GM23248 (cell line): ENCODE measurements at regions not wholly inside any gene's neighbourhood (a gene's known extent, or its start where the extent isn't known, plus 50 kb on each side); places are given as distances from the start of the nearest gene placed in this dataset.

Source experiments
- DNase-seq: peaks from one replicate; pipeline ENCODE4 v3.0.0-alpha.2; 2015
- H2AFZ ChIP-seq: fragments of 200-600 bp; sonication (generic); 2 replicates; pipeline ENCODE4 v1.6.1; 2016; ENCODE audit warnings: antibody characterized with exemption
- H3F3A ChIP-seq: fragments of 200-600 bp; sonication (generic); 2 replicates; pipeline ENCODE4 v1.6.1; 2016; ENCODE audit warnings: mild to moderate bottlenecking, antibody characterized with exemption, mixed run types; ENCODE audit not compliant: insufficient read depth
- H3K27ac ChIP-seq: fragments of 200-600 bp; sonication (generic); 2 replicates; pipeline ENCODE4 v1.5.1; 2016; ENCODE audit warnings: mild to moderate bottlenecking
- H3K27me3 ChIP-seq: fragments of 200-600 bp; sonication (generic); replicated peaks from 2 replicates; pipeline ENCODE4 v1.6.1; 2016; ENCODE audit warnings: mild to moderate bottlenecking; ENCODE audit not compliant: insufficient read depth
- H3K36me3 ChIP-seq: fragments of 200-600 bp; sonication (generic); 2 replicates; pipeline ENCODE4 v1.6.1; 2016; ENCODE audit warnings: low read depth, mild to moderate bottlenecking
- H3K4me1 ChIP-seq: fragments of 200-600 bp; sonication (generic); 2 replicates; pipeline ENCODE4 v1.6.1; 2016; ENCODE audit warnings: mild to moderate bottlenecking; ENCODE audit not compliant: insufficient read depth
- H3K4me2 ChIP-seq: fragments of 200-600 bp; sonication (generic); one replicate; pipeline ENCODE4 v1.6.1; 2016; ENCODE audit warnings: mild to moderate bottlenecking; ENCODE audit not compliant: unreplicated experiment
- H3K4me3 ChIP-seq: fragments of 200-600 bp; sonication (generic); 2 replicates; pipeline ENCODE4 v1.5.1; 2016; ENCODE audit warnings: mild to moderate bottlenecking
- H3K79me2 ChIP-seq: fragments of 200-600 bp; sonication (generic); 2 replicates; pipeline ENCODE4 v1.6.1; 2016; ENCODE audit warnings: mild to moderate bottlenecking; ENCODE audit not compliant: insufficient read depth
- H3K9ac ChIP-seq: fragments of 200-600 bp; sonication (generic); 2 replicates; pipeline ENCODE4 v1.6.1; 2016; ENCODE audit warnings: mild to moderate bottlenecking
- H3K9me2 ChIP-seq: fragments of 200-600 bp; sonication (generic); 2 replicates; pipeline ENCODE4 v1.6.1; 2016; ENCODE audit warnings: mixed run types, mild to moderate bottlenecking, moderate library complexity; ENCODE audit not compliant: insufficient read depth
- H3K9me3 ChIP-seq: fragments of 200-600 bp; sonication (generic); one replicate; pipeline ENCODE4 v1.6.1; 2017; ENCODE audit warnings: low read depth
- H4K20me1 ChIP-seq: fragments of 200-600 bp; sonication (generic); 2 replicates; pipeline ENCODE4 v1.6.0; 2016; ENCODE audit not compliant: insufficient read depth
- EZH2 ChIP-seq: fragments of 200-600 bp; sonication (generic); IDR thresholded peaks from 2 replicates; pipeline ENCODE4 v1.6.1; 2018; ENCODE audit warnings: antibody characterized with exemption, mild to moderate bottlenecking; ENCODE audit not compliant: insufficient read depth, poor library complexity, severe bottlenecking
- EZH2phosphoT487 ChIP-seq: fragments of 200-600 bp; sonication (generic); IDR thresholded peaks from 2 replicates; pipeline ENCODE4 v1.6.1; 2018; ENCODE audit warnings: antibody characterized with exemption, moderate library complexity, mild to moderate bottlenecking, low read depth; ENCODE audit not compliant: insufficient read depth
- WGBS, 2 experiments: methylation state at CpG; one replicate each; pipeline ENCODE4 v1.1.6; 2015 to 2017; ENCODE audit warnings: low lambda C conversion rate in 2 of 2, low coverage in 1 of 2; ENCODE audit errors: missing lambda C conversion rate in 2 of 2; 5-methylcytosine and 5-hydroxymethylcytosine counted together
- in situ Hi-C: fragments of 300-500 bp; cut with MboI; formaldehyde crosslinking; loops from 2 replicates; pipeline ENCODE4 v1.15.0; 2020

GRCh38 chr13:62483774-62484173 is 1068.1 kb upstream of the PCDH20 start:
- H3K27me3 ChIP-seq, result no peaks in the 10 kb centered on the region
- H3K9me2 ChIP-seq, result no peaks in the 10 kb centered on the region
- no peak overlapping the region for H3K27ac ChIP-seq
- H3K79me2 ChIP-seq, result no peaks in the 10 kb centered on the region
- no peak overlapping the region for H3K4me3 ChIP-seq
- no peak overlapping the region for H3K4me2 ChIP-seq
- no peak overlapping the region for H3K9ac ChIP-seq
- H3K9me3 ChIP-seq, result no peaks in the 10 kb centered on the region
- no peaks in the 10 kb centered on the region for H4K20me1 ChIP-seq
- no peaks in the 10 kb centered on the region for H3F3A ChIP-seq
- in situ Hi-C loops, result no loop called here
- no peak for TF ChIP-seq EZH2phosphoT487
- WGBS, 2 experiments, result 0% methylated on average over 1 of the region's 1 CpG
- H3K4me1 ChIP-seq, result no peaks in the 10 kb centered on the region
- no peak for DNase-seq
- no peak overlapping the region for H2AFZ ChIP-seq
- H3K36me3 ChIP-seq, result no peaks in the 10 kb centered on the region

GRCh38 chr13:62482351-62482750 is 1066.7 kb upstream of the PCDH20 start:
- Histone ChIP-seq H3F3A (no peaks in the 10 kb centered on the region), H4K20me1 (no peaks in the 10 kb centered on the region), H3K4me1 (no peaks in the 10 kb centered on the region), H2AFZ (no peak overlapping the region), H3K9me2 (no peaks in the 10 kb centered on the region), H3K79me2 (no peaks in the 10 kb centered on the region), H3K4me2 (no peak overlapping the region), H3K4me3 (no peak overlapping the region), H3K27ac (no peak overlapping the region), H3K9ac (no peak overlapping the region), H3K27me3 (no peaks in the 10 kb centered on the region), H3K36me3 (no peaks in the 10 kb centered on the region), H3K9me3 (no peaks in the 10 kb centered on the region)
- WGBS, 2 experiments, result 22 to 42% methylated on average over 3 of the region's 3 CpGs
- in situ Hi-C loops, result no loop called here
- no peak for TF ChIP-seq EZH2phosphoT487
- TF ChIP-seq EZH2, result no peak
- DNase-seq, result no peak

GRCh38 chr13:62473944-62474237 is 1058.2 kb upstream of the PCDH20 start:
- Histone ChIP-seq H3K27ac (no peak overlapping the region), H3K9me3 (no peaks in the 10 kb centered on the region), H3K9ac (no peak overlapping the region), H3K9me2 (no peaks in the 10 kb centered on the region), H3K4me2 (no peak overlapping the region), H3K4me1 (no peaks in the 10 kb centered on the region), H3K27me3 (no peaks in the 10 kb centered on the region), H3K4me3 (no peak overlapping the region), H3K36me3 (no peaks in the 10 kb centered on the region), H2AFZ (no peak overlapping the region), H3F3A (no peaks in the 10 kb centered on the region), H4K20me1 (no peaks in the 10 kb centered on the region), H3K79me2 (no peaks in the 10 kb centered on the region)
- no peak for TF ChIP-seq EZH2
- TF ChIP-seq EZH2phosphoT487, result no peak
- in situ Hi-C loops, result no loop called here
- no peak for DNase-seq
- WGBS, 2 experiments, result 17 to 27% methylated on average over 3 of the region's 3 CpGs

- H3K9ac ChIP-seq, result no peak overlapping the region
- in situ Hi-C loops, result no loop called here
- no peaks in the 10 kb centered on the region for H3K27me3 ChIP-seq
- H3F3A ChIP-seq, result no peaks in the 10 kb centered on the region
- no peak overlapping the region for H2AFZ ChIP-seq
- H3K9me2 ChIP-seq, result no peaks in the 10 kb centered on the region
- H3K9me3 ChIP-seq, result no peaks in the 10 kb centered on the region
- H3K4me1 ChIP-seq, result no peaks in the 10 kb centered on the region
- H3K4me3 ChIP-seq, result no peak overlapping the region
- 45 to 48% methylated on average over 2 of the region's 2 CpGs for WGBS, 2 experiments
- no peak overlapping the region for H3K27ac ChIP-seq
- DNase-seq, result no peak
- no peaks in the 10 kb centered on the region for H3K79me2 ChIP-seq
- no peaks in the 10 kb centered on the region for H4K20me1 ChIP-seq
- TF ChIP-seq EZH2 (no peak), EZH2phosphoT487 (no peak)
- H3K4me2 ChIP-seq, result no peak overlapping the region
- no peaks in the 10 kb centered on the region for H3K36me3 ChIP-seq
Observed at GRCh38 chr13:62473190-62473943, 1057.7 kb upstream of the PCDH20 start.

GRCh38 chr13:62453761-62454160 is 1038.1 kb upstream of the PCDH20 start:
- no peaks in the 10 kb centered on the region for H3K9me3 ChIP-seq
- no peak overlapping the region for H3K4me3 ChIP-seq
- H3K36me3 ChIP-seq, result no peaks in the 10 kb centered on the region
- no peak overlapping the region for H3K27ac ChIP-seq
- no peak overlapping the region for H3K4me2 ChIP-seq
- no peak for DNase-seq
- in situ Hi-C loops, result no loop called here
- H3K4me1 ChIP-seq, result no peaks in the 10 kb centered on the region
- H4K20me1 ChIP-seq, result no peaks in the 10 kb centered on the region
- H3F3A ChIP-seq, result no peaks in the 10 kb centered on the region
- WGBS, 2 experiments, result 35 to 44% methylated on average over 2 of the region's 2 CpGs
- H3K79me2 ChIP-seq, result no peaks in the 10 kb centered on the region
- TF ChIP-seq EZH2phosphoT487 (no peak), EZH2 (no peak)
- H3K9me2 ChIP-seq, result no peaks in the 10 kb centered on the region
- H2AFZ ChIP-seq, result no peak overlapping the region
- H3K27me3 ChIP-seq, result no peaks in the 10 kb centered on the region
- no peak overlapping the region for H3K9ac ChIP-seq
